Neuronal stem cell (in vitro differentiated cells): ENCODE measurements at regions not wholly inside any gene's neighbourhood (a gene's known extent, or its start where the extent isn't known, plus 50 kb on each side); places are given as distances from the start of the nearest gene placed in this dataset.
A peak's percentile ranks its signal among the peaks of the same experiment; 100 is the strongest.
"Not testable (repeated sequence)": the region's sequence is repeated elsewhere in the genome, so short reads cannot be mapped to it uniquely, and the experiment has no call there.

Source experiments
- DNase-seq: peaks from one replicate; pipeline ENCODE4 v3.0.0-alpha.2; 2013; ENCODE audit warnings: low spot score
- H2AFZ ChIP-seq: one replicate; pipeline ENCODE4 v1.6.1; 2013; ENCODE audit warnings: mild to moderate bottlenecking, low read length, inconsistent platforms
- H2AK5ac ChIP-seq: 2 replicates; pipeline ENCODE4 v1.6.1; 2013; ENCODE audit warnings: low read depth, mild to moderate bottlenecking, inconsistent platforms, low read length, moderate library complexity, mixed read lengths
- H2BK120ac ChIP-seq: 2 replicates; pipeline ENCODE4 v1.6.1; 2013; ENCODE audit warnings: low read depth, mild to moderate bottlenecking, inconsistent platforms, low read length, moderate library complexity, mixed read lengths
- H2BK12ac ChIP-seq: one replicate; pipeline ENCODE4 v1.6.1; 2013; ENCODE audit warnings: low read length, inconsistent platforms
- H2BK15ac ChIP-seq: 2 replicates; pipeline ENCODE4 v1.6.1; 2013; ENCODE audit warnings: mild to moderate bottlenecking, low read length, inconsistent platforms, mixed read lengths
- H2BK5ac ChIP-seq: one replicate; pipeline ENCODE4 v1.6.1; 2013; ENCODE audit warnings: inconsistent platforms, mild to moderate bottlenecking, low read length, moderate library complexity
- H3K14ac ChIP-seq: one replicate; pipeline ENCODE4 v1.6.1; 2013; ENCODE audit warnings: low read length, inconsistent platforms
- H3K18ac ChIP-seq: 2 replicates; pipeline ENCODE4 v1.6.1; 2013; ENCODE audit warnings: low read length, inconsistent platforms
- H3K23ac ChIP-seq: 2 replicates; pipeline ENCODE4 v1.6.1; 2013; ENCODE audit warnings: low read depth, mild to moderate bottlenecking, mixed read lengths, low read length, inconsistent platforms; ENCODE audit not compliant: poor library complexity
- H3K27ac ChIP-seq: replicated peaks from 3 replicates; pipeline ENCODE4 v1.5.1; 2013; ENCODE audit warnings: low read length, inconsistent platforms
- H3K27me3 ChIP-seq, 3 experiments: 2 replicates each; pipeline ENCODE4 v1.6.1; 2013; ENCODE audit warnings: low read length in 3 of 3, mild to moderate bottlenecking in 2 of 3, inconsistent platforms in 1 of 3, low read depth in 1 of 3, mixed read lengths in 1 of 3, moderate library complexity in 1 of 3; ENCODE audit not compliant: control insufficient read depth in 3 of 3, insufficient read depth in 3 of 3
- H3K36me3 ChIP-seq, 2 donors: replicated peaks in 1 of 2; 2 replicates each; pipeline ENCODE4 v1.6.1; 2013; ENCODE audit warnings: low read length in 2 of 2; ENCODE audit not compliant: control insufficient read depth in 2 of 2, insufficient read depth in 2 of 2
- H3K4ac ChIP-seq: 2 replicates; pipeline ENCODE4 v1.6.1; 2013; ENCODE audit warnings: inconsistent platforms, mild to moderate bottlenecking, low read length, moderate library complexity
- H3K4me1 ChIP-seq, 2 donors: 1 replicate in 1 of 2; 2 replicates in 1 of 2; pipeline ENCODE4 v1.6.1; 2013; ENCODE audit warnings: low read length in 2 of 2, low read depth in 1 of 2; ENCODE audit not compliant: control insufficient read depth in 2 of 2, insufficient read depth in 1 of 2
- H3K4me2 ChIP-seq: one replicate; pipeline ENCODE4 v1.6.1; 2013; ENCODE audit warnings: mild to moderate bottlenecking, low read length, inconsistent platforms; ENCODE audit not compliant: insufficient read depth, poor library complexity, severe bottlenecking
- H3K4me3 ChIP-seq, 2 donors: 2 replicates each; pipeline ENCODE4 v1.5.1; 2013; ENCODE audit warnings: low read length in 2 of 2, mild to moderate bottlenecking in 2 of 2, inconsistent platforms in 1 of 2, moderate library complexity in 1 of 2
- H3K79me1 ChIP-seq: one replicate; pipeline ENCODE4 v1.6.1; 2013; ENCODE audit warnings: low read depth, mild to moderate bottlenecking, inconsistent platforms, low read length, moderate library complexity
- H3K9ac ChIP-seq: one replicate; pipeline ENCODE4 v1.6.1; 2013; ENCODE audit warnings: mild to moderate bottlenecking, low read depth, low read length, inconsistent platforms; ENCODE audit not compliant: poor library complexity
- H3K9me3 ChIP-seq, 2 donors: replicated peaks in 1 of 2; 2 replicates each; pipeline versions ENCODE3 to v1.6.1; 2013; ENCODE audit warnings: low read length in 2 of 2, mild to moderate bottlenecking in 2 of 2, inconsistent platforms in 1 of 2, low read depth in 1 of 2, mixed read lengths in 1 of 2, moderate library complexity in 1 of 2; ENCODE audit not compliant: control insufficient read depth in 2 of 2, insufficient read depth in 1 of 2
- H4K8ac ChIP-seq: one replicate; pipeline ENCODE4 v1.6.1; 2013; ENCODE audit warnings: low read depth, mild to moderate bottlenecking, inconsistent platforms, low read length, moderate library complexity
- H4K91ac ChIP-seq: one replicate; pipeline ENCODE4 v1.6.1; 2013; ENCODE audit warnings: low read length, low read depth, mild to moderate bottlenecking, inconsistent platforms; ENCODE audit not compliant: poor library complexity
- WGBS, 2 donors: extraction: QIAGEN DNeasy Blood & Tissue Kit; methylation state at CpG; one replicate each; pipeline ENCODE4 v1.1.7; 2013; ENCODE audit warnings: missing lambda C conversion rate in 2 of 2, mixed read lengths in 1 of 2; ENCODE audit not compliant: insufficient read length in 2 of 2, insufficient replicate concordance in 1 of 2; ENCODE audit errors: extremely low coverage in 2 of 2; 5-methylcytosine and 5-hydroxymethylcytosine counted together

- not testable (repeated sequence) for H3K9ac ChIP-seq, H2BK15ac ChIP-seq, H3K9me3 ChIP-seq, H3K36me3 ChIP-seq, H3K23ac ChIP-seq, H3K4me3 ChIP-seq, H3K79me1 ChIP-seq, DNase-seq, H3K4me2 ChIP-seq, H3K4ac ChIP-seq, H2BK120ac ChIP-seq, H3K27ac ChIP-seq, H3K27me3 ChIP-seq, H3K4me1 ChIP-seq, H3K14ac ChIP-seq, H2AK5ac ChIP-seq, H4K8ac ChIP-seq, H2BK12ac ChIP-seq, H2AFZ ChIP-seq, H2BK5ac ChIP-seq, H4K91ac ChIP-seq, H3K18ac ChIP-seq
- WGBS, 2 donors: no CpG with 5 or more reads among the region's 30 CpGs
Observed at GRCh38 chr2:83245806-83246537, 1213.1 kb downstream of the SUCLG1 start.

GRCh38 chr2:83240611-83241010 is 1218.5 kb downstream of the SUCLG1 start:
- no peaks in the 10 kb centered on the region for H3K79me1 ChIP-seq
- no peak overlapping the region for H3K9ac ChIP-seq
- no peaks in the 10 kb centered on the region for H3K4me1 ChIP-seq
- no peak overlapping the region for H2BK5ac ChIP-seq
- no peak overlapping the region for H2AFZ ChIP-seq
- H3K4ac ChIP-seq: no peak overlapping the region
- H3K18ac ChIP-seq: no peak overlapping the region
- H2BK120ac ChIP-seq: no peak overlapping the region
- no peak for DNase-seq
- no peak overlapping the region for H3K4me3 ChIP-seq
- no peak overlapping the region for H3K27ac ChIP-seq
- H3K27me3 ChIP-seq: no peaks in the 10 kb centered on the region
- H3K4me2 ChIP-seq: no peak overlapping the region
- no peak overlapping the region for H2BK12ac ChIP-seq
- no peak overlapping the region for H2AK5ac ChIP-seq
- WGBS, 2 donors: no CpG with 5 or more reads among the region's 2 CpGs
- no peak overlapping the region for H4K91ac ChIP-seq
- H3K23ac ChIP-seq: no peak overlapping the region
- no peak overlapping the region for H3K14ac ChIP-seq
- H2BK15ac ChIP-seq: no peak overlapping the region
- no peaks in the 10 kb centered on the region for H3K9me3 ChIP-seq
- no peak overlapping the region for H4K8ac ChIP-seq
- no peaks in the 10 kb centered on the region for H3K36me3 ChIP-seq

GRCh38 chr2:83238111-83238510 is 1221.0 kb downstream of the SUCLG1 start:
- H2BK15ac ChIP-seq: no peak overlapping the region
- H3K9ac ChIP-seq: no peak overlapping the region
- H4K91ac ChIP-seq: no peak overlapping the region
- no peaks in the 10 kb centered on the region for H3K79me1 ChIP-seq
- WGBS, 2 donors: no CpG with 5 or more reads among the region's 2 CpGs
- no peaks in the 10 kb centered on the region for H3K9me3 ChIP-seq
- H3K4ac ChIP-seq: no peak overlapping the region
- no peak overlapping the region for H2BK5ac ChIP-seq
- no peak overlapping the region for H3K4me2 ChIP-seq
- no peak overlapping the region for H3K23ac ChIP-seq
- H2AFZ ChIP-seq: no peak overlapping the region
- H3K14ac ChIP-seq: no peak overlapping the region
- H4K8ac ChIP-seq: no peak overlapping the region
- H3K36me3 ChIP-seq: no peaks in the 10 kb centered on the region
- H2BK120ac ChIP-seq: no peak overlapping the region
- H2AK5ac ChIP-seq: no peak overlapping the region
- no peak overlapping the region for H3K4me3 ChIP-seq
- H3K27me3 ChIP-seq: no peaks in the 10 kb centered on the region
- H3K27ac ChIP-seq: no peak overlapping the region
- peaks cover 3 to 13% of the 10 kb centered on the region in 2 donors for H3K4me1 ChIP-seq
- no peak for DNase-seq
- no peak overlapping the region for H3K18ac ChIP-seq
- no peak overlapping the region for H2BK12ac ChIP-seq

- no peaks in the 10 kb centered on the region for H3K79me1 ChIP-seq
- H3K4me1 ChIP-seq: peaks cover 3 to 14% of the 10 kb centered on the region in 2 donors
- no peak overlapping the region for H3K4ac ChIP-seq
- no peak overlapping the region for H3K4me3 ChIP-seq
- DNase-seq: no peak
- no peak overlapping the region for H3K4me2 ChIP-seq
- H3K36me3 ChIP-seq: no peaks in the 10 kb centered on the region
- no peak overlapping the region for H4K8ac ChIP-seq
- H2AFZ ChIP-seq: peak overlapping the region; percentile 55
- no peak overlapping the region for H3K18ac ChIP-seq
- no peak overlapping the region for H2BK12ac ChIP-seq
- no peak overlapping the region for H2BK15ac ChIP-seq
- no peak overlapping the region for H3K14ac ChIP-seq
- H2BK5ac ChIP-seq: no peak overlapping the region
- no peak overlapping the region for H2AK5ac ChIP-seq
- no peaks in the 10 kb centered on the region for H3K27me3 ChIP-seq
- no peak overlapping the region for H3K9ac ChIP-seq
- no peak overlapping the region for H4K91ac ChIP-seq
- no peak overlapping the region for H2BK120ac ChIP-seq
- no peaks in the 10 kb centered on the region for H3K9me3 ChIP-seq
- no peak overlapping the region for H3K23ac ChIP-seq
- no peak overlapping the region for H3K27ac ChIP-seq
Observed at GRCh38 chr2:83234246-83234645, 1224.8 kb downstream of the SUCLG1 start.
